IMR-90 (cell line): ENCODE measurements at regions not wholly inside any gene's neighbourhood (a gene's known extent, or its start where the extent isn't known, plus 50 kb on each side); places are given as distances from the start of the nearest gene placed in this dataset.

Source experiments
- ATAC-seq: fragments of 200-7000 bp; cut with Tn5 transposase; 2 replicates; pipeline ENCODE4 v1.9.1; 2020; ENCODE audit warnings: low read depth, mild to moderate bottlenecking, moderate library complexity
- BruUV-seq: library from RNA; stranded (reverse); fragments of 400-500 nt; replicated peaks from 2 replicates; lab custom pipeline; 2021; lab: Mats Ljungman, UMichigan
- CTCF ChIA-PET: fragments of 300-600 bp; formaldehyde crosslinking; extraction: SDS; loops from one replicate; lab custom pipeline; 2021; ENCODE audit warnings: antibody characterized with exemption; lab: Yijun Ruan, JAX
- POLR2A ChIA-PET: fragments of 300-600 bp; sonication (Branson Sonifier 250); formaldehyde crosslinking; loops from one replicate; lab custom pipeline; 2022; ENCODE audit warnings: antibody characterized with exemption; ENCODE audit not compliant: unreplicated experiment; lab: Charles Lee
- DNase-seq: peaks from one replicate; pipeline ENCODE4 v3.0.0; 2013
- H2AFZ ChIP-seq: replicated peaks from 2 replicates; pipeline ENCODE3; 2013; ENCODE audit warnings: low read length, mild to moderate bottlenecking; ENCODE audit not compliant: poor library complexity
- H2AK5ac ChIP-seq: 2 replicates; pipeline ENCODE4 v1.6.1; 2013; ENCODE audit warnings: low read depth, low read length, inconsistent platforms
- H2AK9ac ChIP-seq: replicated peaks from 2 replicates; pipeline ENCODE3; 2013; ENCODE audit warnings: mild to moderate bottlenecking, low read depth, low read length, moderate library complexity; ENCODE audit not compliant: poor library complexity
- H2BK120ac ChIP-seq: 2 replicates; pipeline ENCODE4 v1.6.1; 2013; ENCODE audit warnings: low read depth, low read length, inconsistent platforms
- H2BK15ac ChIP-seq: 3 replicates; pipeline ENCODE4 v1.6.1; 2013; ENCODE audit warnings: low read depth, low read length, inconsistent platforms
- H2BK20ac ChIP-seq: 2 replicates; pipeline ENCODE4 v1.6.1; 2013; ENCODE audit warnings: low read depth, mild to moderate bottlenecking, inconsistent platforms, low read length, moderate library complexity
- H2BK5ac ChIP-seq: 2 replicates; pipeline ENCODE4 v1.6.1; 2013; ENCODE audit warnings: mild to moderate bottlenecking, low read depth, low read length, inconsistent platforms; ENCODE audit not compliant: poor library complexity, severe bottlenecking
- H3K14ac ChIP-seq: replicated peaks from 2 replicates; pipeline ENCODE4 v1.6.1; 2013; ENCODE audit warnings: low read depth, low read length, inconsistent platforms
- H3K18ac ChIP-seq: 2 replicates; pipeline ENCODE4 v1.6.1; 2013; ENCODE audit warnings: low read depth, low read length, control low read depth
- H3K23ac ChIP-seq: 2 replicates; pipeline ENCODE4 v1.6.1; 2013; ENCODE audit warnings: low read depth, low read length, inconsistent platforms
- H3K27ac ChIP-seq: 2 replicates; pipeline ENCODE4 v1.5.1; 2013; ENCODE audit warnings: mild to moderate bottlenecking, control low read depth, low read length; ENCODE audit not compliant: insufficient read depth
- H3K27me3 ChIP-seq: 2 replicates; pipeline ENCODE4 v1.6.1; 2013; ENCODE audit warnings: low read length; ENCODE audit not compliant: control insufficient read depth, insufficient read depth
- H3K36me3 ChIP-seq: 2 replicates; pipeline ENCODE4 v1.6.1; 2013; ENCODE audit warnings: low read length, mixed read lengths; ENCODE audit not compliant: control insufficient read depth, insufficient read depth
- H3K4ac ChIP-seq: 2 replicates; pipeline ENCODE4 v1.6.1; 2013; ENCODE audit warnings: low read depth, low read length, inconsistent platforms
- H3K4me1 ChIP-seq: 2 replicates; pipeline ENCODE4 v1.6.1; 2013; ENCODE audit warnings: low read length, mixed read lengths; ENCODE audit not compliant: control insufficient read depth, insufficient read depth
- H3K4me2 ChIP-seq: 2 replicates; pipeline ENCODE4 v1.6.1; 2013; ENCODE audit warnings: low read depth, mild to moderate bottlenecking, control low read depth, low read length, moderate library complexity
- H3K4me3 ChIP-seq: 2 replicates; pipeline ENCODE4 v1.5.1; 2013; ENCODE audit warnings: low read depth, mild to moderate bottlenecking, control low read depth, low read length, moderate library complexity; ENCODE audit not compliant: insufficient read depth
- H3K56ac ChIP-seq: 2 replicates; pipeline ENCODE4 v1.6.1; 2013; ENCODE audit warnings: low read length, inconsistent platforms; ENCODE audit not compliant: insufficient read depth; ENCODE audit errors: extremely low read depth
- H3K79me1 ChIP-seq, 2 experiments: 2 replicates each; pipeline ENCODE4 v1.6.1; 2013; ENCODE audit warnings: low read length in 2 of 2, inconsistent platforms in 1 of 2, low read depth in 1 of 2
- H3K9ac ChIP-seq: 2 replicates; pipeline ENCODE4 v1.6.1; 2013; ENCODE audit warnings: low read depth, low read length, control low read depth
- H3K9me1 ChIP-seq: 2 replicates; pipeline ENCODE4 v1.6.1; 2013; ENCODE audit warnings: low read length, inconsistent platforms; ENCODE audit not compliant: insufficient read depth
- H3K9me3 ChIP-seq: 2 replicates; pipeline ENCODE4 v1.6.1; 2013; ENCODE audit warnings: low read length; ENCODE audit not compliant: control insufficient read depth, insufficient read depth
- H4K20me1 ChIP-seq: 2 replicates; pipeline ENCODE4 v1.6.1; 2013; ENCODE audit warnings: low read length, inconsistent platforms; ENCODE audit not compliant: insufficient read depth
- H4K5ac ChIP-seq: 2 replicates; pipeline ENCODE4 v1.6.1; 2013; ENCODE audit warnings: mild to moderate bottlenecking, low read depth, low read length, control low read depth
- H4K8ac ChIP-seq, 2 experiments: 2 replicates each; pipeline ENCODE4 v1.6.1; 2013; ENCODE audit warnings: low read depth in 2 of 2, low read length in 2 of 2, control low read depth in 1 of 2, inconsistent platforms in 1 of 2
- H4K91ac ChIP-seq: 2 replicates; pipeline ENCODE4 v1.6.1; 2013; ENCODE audit warnings: low read depth, low read length, inconsistent platforms; ENCODE audit not compliant: insufficient read depth
- BHLHE40 ChIP-seq: fragments of 150-350 bp; IDR thresholded peaks from 2 replicates; pipeline ENCODE4 v1.6.1; 2016; ENCODE audit warnings: mild to moderate bottlenecking, low read depth, low read length
- CHD1 ChIP-seq: IDR thresholded peaks from 2 replicates; pipeline ENCODE4 v1.6.1; 2012; ENCODE audit warnings: low read depth, low read length, improper control_type of control experiment
- MAFK ChIP-seq: IDR thresholded peaks from 2 replicates; pipeline ENCODE4 v1.6.1; 2012; ENCODE audit warnings: low read depth, low read length, improper control_type of control experiment
- MXI1 ChIP-seq: IDR thresholded peaks from 2 replicates; pipeline ENCODE4 v1.6.1; 2012; ENCODE audit warnings: low read depth, mild to moderate bottlenecking, low read length, moderate library complexity, borderline replicate concordance
- RAD21 ChIP-seq: IDR thresholded peaks from 2 replicates; pipeline ENCODE4 v1.6.1; 2012; ENCODE audit warnings: low read length, improper control_type of control experiment
- SMC3 ChIP-seq: fragments of 150-350 bp; IDR thresholded peaks from 2 replicates; pipeline ENCODE4 v1.6.1; 2016; ENCODE audit warnings: low read depth, mild to moderate bottlenecking, antibody characterized with exemption, low read length, moderate library complexity
- WGBS, 2 experiments: methylation state at CpG; one replicate each; pipeline versions ENCODE4 v1.1.5 to v1.1.7; 2013; ENCODE audit warnings: missing lambda C conversion rate in 2 of 2; ENCODE audit not compliant: insufficient read length in 1 of 2; ENCODE audit errors: extremely low coverage in 2 of 2; 5-methylcytosine and 5-hydroxymethylcytosine counted together
- dilution Hi-C: fragments of 300-500 bp; cut with HindIII; formaldehyde crosslinking; loops from one replicate; pipeline ENCODE4 v1.14.3; 2018; ENCODE audit warnings: low sequenced_read_pairs; ENCODE audit not compliant: unreplicated experiment
- in situ Hi-C: fragments of 300-500 bp; cut with MboI; formaldehyde crosslinking; loops from 3 replicates; pipeline ENCODE4 v1.14.3; 2019; ENCODE audit warnings: low sequenced_read_pairs, inconsistent platforms, mixed read lengths
- intact Hi-C: fragments of 100-400 bp; cut with micrococcal nuclease; formaldehyde crosslinking; loops from 2 replicates; pipeline ENCODE4 v1.10.0; 2022
- TF ChIP-seq, protein P1 (sequence below): fragments of 150-350 bp; IDR thresholded peaks from 2 replicates; pipeline ENCODE4 v1.6.1; 2017; ENCODE audit warnings: mild to moderate bottlenecking, antibody characterized with exemption, low read length, low read depth

- TF ChIP-seq CHD1 (no peak), BHLHE40 (no peak), RAD21 (no peak), MAFK (no peak), SMC3 (no peak), MXI1 (no peak)
- TF ChIP-seq, protein P1, sequence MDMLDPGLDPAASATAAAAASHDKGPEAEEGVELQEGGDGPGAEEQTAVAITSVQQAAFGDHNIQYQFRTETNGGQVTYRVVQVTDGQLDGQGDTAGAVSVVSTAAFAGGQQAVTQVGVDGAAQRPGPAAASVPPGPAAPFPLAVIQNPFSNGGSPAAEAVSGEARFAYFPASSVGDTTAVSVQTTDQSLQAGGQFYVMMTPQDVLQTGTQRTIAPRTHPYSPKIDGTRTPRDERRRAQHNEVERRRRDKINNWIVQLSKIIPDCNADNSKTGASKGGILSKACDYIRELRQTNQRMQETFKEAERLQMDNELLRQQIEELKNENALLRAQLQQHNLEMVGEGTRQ, result no peak
- Histone ChIP-seq H4K20me1 (no peaks in the 10 kb centered on the region), H3K27me3 (no peaks in the 10 kb centered on the region), H3K9me1 (no peaks in the 10 kb centered on the region), H3K4me1 (no peaks in the 10 kb centered on the region), H3K9ac (no peak overlapping the region), H4K8ac (no peak overlapping the region), H3K36me3 (no peaks in the 10 kb centered on the region), H3K4ac (no peak overlapping the region), H3K9me3 (peaks cover 3% of the 10 kb centered on the region; the same call in 1 of the 2 replicates), H3K27ac (no peak overlapping the region), H3K4me3 (no peak overlapping the region), H3K56ac (no peak overlapping the region), H2AFZ (no peak overlapping the region), H2AK5ac (no peak overlapping the region), H3K79me1 (no peaks in the 10 kb centered on the region), H2BK20ac (no peak overlapping the region), H2BK5ac (no peak overlapping the region), H4K91ac (no peak overlapping the region), H3K23ac (no peak overlapping the region), H2BK15ac (no peak overlapping the region), H3K4me2 (no peak overlapping the region), H3K14ac (no peak overlapping the region), H3K18ac (no peak overlapping the region), H2BK120ac (no peak overlapping the region), H4K5ac (no peak overlapping the region), H2AK9ac (no peak overlapping the region)
- BruUV-seq, result no TSS peak
- DNase-seq (no peak), ATAC-seq (no peak)
- in situ Hi-C loops, result no loop called here
- POLR2A ChIA-PET, result no interaction called here
- CTCF ChIA-PET, result no interaction called here
- dilution Hi-C loops, result no loop called here
- WGBS, 2 experiments, result 100% methylated on average over 1 of the region's 1 CpG; no CpG with 5 or more reads in 1 of the 2 experiments
- intact Hi-C loops, result no loop called here
These were observed 451.6 kb downstream of the TMEM114 start for GRCh38 chr16:8138666-8139065.
